ENCODE measurements at regions not wholly inside any gene's neighbourhood (a gene's known extent, or its start where the extent isn't known, plus 50 kb on each side); places are given as distances from the start of the nearest gene placed in this dataset.
A peak's percentile ranks its signal among the peaks of the same experiment; 100 is the strongest.

GRCh38 chr4:33064238-33064637 lies 2344.1 kb downstream of the PCDH7 start:
- Histone ChIP-seq H3K4me3 (no peak overlapping the region), H3K9me3 (ENCODE audit: low read depth) (no peaks in the 10 kb centered on the region), H3F3A (ENCODE audit: low read depth) (no peaks in the 10 kb centered on the region), H2AFZ (replicated peaks) (no peak overlapping the region), H3K27me3 (no peaks in the 10 kb centered on the region), H3K4me1 (no peaks in the 10 kb centered on the region), H3K27ac (no peak overlapping the region), H3K4me2 (no peak overlapping the region), H3K36me3 (no peaks in the 10 kb centered on the region), H3K79me2 (ENCODE audit: low read depth) (no peaks in the 10 kb centered on the region), H4K20me1 (ENCODE audit: low read depth) (no peaks in the 10 kb centered on the region), H3K9ac (no peak overlapping the region)
- Mint-ChIP-seq H3K27ac (no peak overlapping the region), H3K4me3 (no peak overlapping the region), H3K9me3 (no peaks in the 10 kb centered on the region), H3K27me3 (ENCODE audit: insufficient read depth, low read depth) (peaks cover 2% of the 10 kb centered on the region), H3K36me3 (no peaks in the 10 kb centered on the region), H3K4me1 (no peaks in the 10 kb centered on the region)
- TF ChIP-seq EZH2 (IDR thresholded peaks at IDR 0.05), result no peak
- no peak for TF ChIP-seq EZH2phosphoT487 (IDR thresholded peaks at IDR 0.05)
- no peak for TF ChIP-seq CTCF (IDR thresholded peaks at IDR 0.05)
- DNase-seq (ENCODE audit: low spot score), result no peak

GRCh38 chr4:33065749-33066148 lies 2345.6 kb downstream of the PCDH7 start:
- Histone ChIP-seq H3F3A (ENCODE audit: low read depth) (no peaks in the 10 kb centered on the region), H2AFZ (replicated peaks) (peak overlapping the region; percentile 63), H3K79me2 (ENCODE audit: low read depth) (no peaks in the 10 kb centered on the region), H3K9ac (no peak overlapping the region), H3K4me3 (no peak overlapping the region), H4K20me1 (ENCODE audit: low read depth) (no peaks in the 10 kb centered on the region), H3K27me3 (no peaks in the 10 kb centered on the region), H3K9me3 (ENCODE audit: low read depth) (no peaks in the 10 kb centered on the region), H3K4me1 (no peaks in the 10 kb centered on the region), H3K36me3 (no peaks in the 10 kb centered on the region), H3K27ac (no peak overlapping the region), H3K4me2 (no peak overlapping the region)
- Mint-ChIP-seq H3K9me3 (peaks cover 3% of the 10 kb centered on the region), H3K36me3 (no peaks in the 10 kb centered on the region), H3K27me3 (ENCODE audit: insufficient read depth, low read depth) (peaks cover 2% of the 10 kb centered on the region), H3K27ac (no peak overlapping the region), H3K4me1 (no peaks in the 10 kb centered on the region), H3K4me3 (no peak overlapping the region)
- TF ChIP-seq EZH2phosphoT487 (IDR thresholded peaks at IDR 0.05), result no peak
- no peak for TF ChIP-seq EZH2 (IDR thresholded peaks at IDR 0.05)
- TF ChIP-seq CTCF (IDR thresholded peaks at IDR 0.05), result no peak
- no peak for DNase-seq (ENCODE audit: low spot score)

GRCh38 chr4:33067221-33067620 lies 2347.1 kb downstream of the PCDH7 start:
- Mint-ChIP-seq H3K4me1 (no peaks in the 10 kb centered on the region), H3K27me3 (ENCODE audit: insufficient read depth, low read depth) (no peaks in the 10 kb centered on the region), H3K36me3 (no peaks in the 10 kb centered on the region), H3K9me3 (peaks cover 3% of the 10 kb centered on the region), H3K27ac (no peak overlapping the region), H3K4me3 (no peak overlapping the region)
- Histone ChIP-seq H3K27me3 (no peaks in the 10 kb centered on the region), H2AFZ (replicated peaks) (no peak overlapping the region), H3K4me1 (no peaks in the 10 kb centered on the region), H3K9me3 (ENCODE audit: low read depth) (no peaks in the 10 kb centered on the region), H3K4me3 (no peak overlapping the region), H3K27ac (no peak overlapping the region), H3F3A (ENCODE audit: low read depth) (no peaks in the 10 kb centered on the region), H3K79me2 (ENCODE audit: low read depth) (no peaks in the 10 kb centered on the region), H4K20me1 (ENCODE audit: low read depth) (no peaks in the 10 kb centered on the region), H3K36me3 (no peaks in the 10 kb centered on the region), H3K4me2 (no peak overlapping the region), H3K9ac (no peak overlapping the region)
- DNase-seq (ENCODE audit: low spot score), result no peak
- TF ChIP-seq EZH2phosphoT487 (IDR thresholded peaks at IDR 0.05) (no peak), EZH2 (IDR thresholded peaks at IDR 0.05) (no peak)

GRCh38 chr4:33068539-33068938 lies 2348.4 kb downstream of the PCDH7 start:
- H3K4me1 ChIP-seq, result peaks cover under 1% of the 10 kb centered on the region
- no peaks in the 10 kb centered on the region for H4K20me1 ChIP-seq (ENCODE audit: low read depth)
- H3K36me3 Mint-ChIP-seq, result no peaks in the 10 kb centered on the region

More at GRCh38 chr4:33068539-33068938, 2348.4 kb downstream of the PCDH7 start:
- no peak overlapping the region for H3K4me2 ChIP-seq
- Mint-ChIP-seq H3K4me3 (no peak overlapping the region), H3K27me3 (ENCODE audit: insufficient read depth, low read depth) (no peaks in the 10 kb centered on the region), H3K4me1 (peaks cover 2% of the 10 kb centered on the region), H3K9me3 (peaks cover 3% of the 10 kb centered on the region), H3K27ac (no peak overlapping the region)
- no peaks in the 10 kb centered on the region for H3K79me2 ChIP-seq (ENCODE audit: low read depth)
- no peaks in the 10 kb centered on the region for H3K9me3 ChIP-seq (ENCODE audit: low read depth)
- no peaks in the 10 kb centered on the region for H3K27me3 ChIP-seq
- H3K9ac ChIP-seq, result no peak overlapping the region
- H3K27ac ChIP-seq, result no peak overlapping the region
- no peaks in the 10 kb centered on the region for H3K36me3 ChIP-seq
- DNase-seq (ENCODE audit: low spot score), result no peak
- no peak overlapping the region for H2AFZ ChIP-seq (replicated peaks)
- no peaks in the 10 kb centered on the region for H3F3A ChIP-seq (ENCODE audit: low read depth)
- H3K4me3 ChIP-seq, result no peak overlapping the region
- TF ChIP-seq EZH2phosphoT487 (IDR thresholded peaks at IDR 0.05) (no peak), EZH2 (IDR thresholded peaks at IDR 0.05) (no peak), CTCF (IDR thresholded peaks at IDR 0.05) (no peak)

Data from neural progenitor cell (in vitro differentiated cells).